Hepatic stellate cell (primary cell): ENCODE measurements at regions not wholly inside any gene's neighbourhood (a gene's known extent, or its start where the extent isn't known, plus 50 kb on each side); places are given as distances from the start of the nearest gene placed in this dataset.
A peak's percentile ranks its signal among the peaks of the same experiment; 100 is the strongest.

Experiments used
- DNase-seq: peaks from one replicate; pipeline ENCODE4 v3.0.0; 2011; ENCODE audit warnings: low spot score

DNA sequence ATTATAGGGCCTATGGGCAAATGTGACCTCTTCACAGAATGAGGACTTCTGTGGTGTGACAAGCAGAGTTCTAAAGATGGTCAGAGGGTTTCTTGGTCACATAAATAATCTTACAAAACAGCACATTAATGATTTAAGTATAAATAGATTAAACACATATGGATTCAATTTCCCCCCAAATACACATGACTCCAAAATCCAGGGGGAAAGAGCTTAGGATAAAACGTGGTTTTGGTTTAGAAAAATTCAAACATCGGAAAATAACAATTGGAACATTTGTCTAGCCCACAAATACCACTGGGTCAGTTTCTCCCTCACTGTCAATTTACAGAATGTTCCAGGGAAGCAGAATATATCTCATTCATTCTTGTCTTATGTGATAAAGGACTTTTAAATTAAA lies 283.1 kb downstream of the COG6 start:
- DNase-seq: no peak

DNA sequence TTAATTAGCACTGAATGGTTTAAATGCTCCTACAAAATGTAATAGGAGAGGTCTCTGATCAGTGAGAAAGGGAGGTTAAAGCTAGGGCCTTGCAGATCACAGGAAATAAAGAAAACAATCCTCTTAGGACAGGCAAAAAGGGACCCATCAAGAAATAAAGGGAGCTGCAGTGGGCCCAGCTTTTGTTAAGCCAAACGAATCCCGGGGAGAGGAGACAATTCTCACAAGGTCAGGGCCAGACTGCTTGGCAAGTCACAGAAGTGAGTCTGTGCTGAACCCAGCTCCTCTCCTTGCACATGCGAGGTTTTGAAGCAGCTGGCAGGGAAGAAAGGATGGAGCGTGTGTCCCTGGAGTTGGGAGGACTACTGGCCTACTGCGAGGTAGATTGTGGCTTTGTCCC lies 285.8 kb downstream of the COG6 start:
- DNase-seq: no peak

DNA sequence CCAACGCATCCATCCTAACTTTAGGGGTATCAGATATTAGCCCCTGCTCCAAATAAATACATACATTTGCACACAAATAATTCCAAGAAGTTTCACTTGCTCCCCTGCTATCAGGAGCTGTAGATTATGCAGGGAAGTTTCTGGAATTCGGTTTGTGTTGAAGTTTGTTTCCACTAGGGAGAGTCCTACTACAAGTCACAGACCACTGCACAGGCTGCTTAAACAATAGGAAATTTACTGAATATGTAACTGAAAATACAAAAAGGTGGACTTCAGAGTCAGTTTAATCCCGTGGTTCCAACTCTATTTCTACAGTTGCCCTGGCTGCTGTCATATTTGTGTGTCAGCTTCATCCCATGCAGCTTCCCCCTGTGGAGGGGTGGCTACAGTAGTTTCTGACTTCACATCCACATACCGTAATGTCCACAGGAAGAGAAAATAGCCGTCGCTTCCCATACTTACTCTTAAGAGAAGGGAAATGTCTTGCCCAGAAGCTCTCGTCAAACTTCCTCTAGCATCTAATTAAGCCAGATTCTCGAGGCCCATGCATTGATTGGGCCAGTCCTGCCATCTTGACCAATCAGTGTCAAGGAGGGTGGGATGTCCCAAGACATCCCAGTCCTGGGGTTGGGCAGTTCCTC lies 286.6 kb downstream of the COG6 start:
- no peak for DNase-seq

DNA sequence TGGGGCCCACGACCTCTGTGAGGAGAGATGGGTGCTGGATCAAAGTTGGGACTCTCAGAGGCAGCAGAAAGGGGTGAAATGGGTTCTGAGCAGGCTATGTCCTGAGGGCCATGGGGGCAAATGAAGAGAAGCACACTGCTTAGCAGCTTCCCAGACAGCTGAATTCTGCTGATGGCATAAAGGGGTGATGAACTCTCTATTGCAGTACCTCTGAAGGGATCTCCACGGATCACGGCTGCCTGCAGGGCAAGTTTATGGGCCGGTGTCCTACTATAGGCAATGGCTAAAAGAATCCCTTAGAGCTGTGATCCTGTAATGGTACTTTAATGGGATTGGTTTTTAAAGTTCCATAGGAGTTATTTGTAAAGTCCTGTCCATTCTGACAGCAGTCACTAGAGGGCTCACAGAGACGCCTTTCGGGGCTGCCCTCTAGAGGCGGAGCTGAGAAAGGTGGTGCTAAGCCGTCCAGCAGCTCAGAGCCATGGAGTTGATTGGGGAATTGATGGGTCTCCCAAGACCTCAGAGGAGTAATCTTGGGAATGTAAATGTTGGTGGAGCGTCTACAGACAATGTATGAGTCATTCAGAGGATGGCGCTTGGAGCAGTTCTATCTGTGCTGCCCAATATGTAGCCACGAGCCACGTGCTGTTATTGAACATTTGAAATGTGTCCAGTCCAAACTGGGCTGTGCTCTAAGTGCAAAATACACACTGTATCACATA lies 287.3 kb downstream of the COG6 start:
- DNase-seq: peak; percentile 56

DNA sequence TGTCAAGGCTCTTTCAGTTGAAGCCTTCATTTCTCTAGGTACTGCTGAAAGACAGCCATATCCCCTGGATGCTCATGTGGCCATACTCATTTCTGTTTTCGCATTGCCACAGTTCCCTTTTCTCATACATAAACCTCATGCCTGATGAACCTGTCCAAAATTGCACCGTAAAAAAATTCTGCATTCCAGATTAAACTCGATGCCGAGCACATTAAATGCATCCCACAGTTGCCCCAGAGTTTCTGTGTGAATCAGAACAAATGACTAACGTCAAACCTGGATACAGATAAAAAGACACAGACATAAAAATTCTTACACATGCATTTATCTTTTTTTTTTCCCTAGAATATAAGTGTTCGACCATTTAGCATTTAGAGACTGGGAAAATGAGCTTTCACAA lies 288.2 kb downstream of the COG6 start:
- no peak for DNase-seq

DNA sequence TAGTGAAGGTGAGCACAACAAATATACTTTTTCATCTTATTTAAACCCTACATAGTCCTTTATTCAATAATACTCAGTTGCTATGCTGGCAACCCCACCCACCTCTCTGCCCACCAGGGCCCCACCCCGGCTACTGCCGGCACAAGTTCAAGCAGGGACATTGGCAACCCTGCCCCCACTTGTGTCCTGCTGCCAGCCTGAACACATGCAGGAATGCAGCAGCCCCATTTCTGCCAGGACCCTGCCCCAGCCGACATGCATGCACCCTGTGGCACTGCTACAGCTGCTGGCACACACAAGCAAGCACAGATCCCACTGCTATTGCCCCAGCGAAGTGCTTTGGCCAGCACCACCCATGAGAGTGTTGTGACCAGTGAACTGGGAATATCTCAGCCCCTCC lies 289.8 kb downstream of the COG6 start:
- DNase-seq: no peak

DNA sequence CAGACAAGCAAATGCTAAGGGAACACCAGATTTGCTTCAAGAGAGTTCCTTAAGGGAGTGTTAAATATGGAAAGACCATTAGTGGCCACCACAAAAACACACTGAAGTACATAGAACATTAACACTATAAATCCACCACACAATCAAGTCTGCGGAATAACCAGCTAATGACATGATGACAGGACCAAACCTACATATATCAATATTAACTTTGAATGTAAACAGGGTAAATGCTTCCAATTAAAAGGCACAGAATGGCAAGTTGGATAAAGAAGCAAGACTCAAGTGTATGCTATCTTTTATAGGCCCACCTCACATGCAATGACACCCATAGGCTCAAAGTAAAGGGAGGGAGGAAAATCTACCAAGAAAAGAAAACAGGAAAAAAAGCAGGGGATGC lies 291.3 kb downstream of the COG6 start:
- no peak for DNase-seq

DNA sequence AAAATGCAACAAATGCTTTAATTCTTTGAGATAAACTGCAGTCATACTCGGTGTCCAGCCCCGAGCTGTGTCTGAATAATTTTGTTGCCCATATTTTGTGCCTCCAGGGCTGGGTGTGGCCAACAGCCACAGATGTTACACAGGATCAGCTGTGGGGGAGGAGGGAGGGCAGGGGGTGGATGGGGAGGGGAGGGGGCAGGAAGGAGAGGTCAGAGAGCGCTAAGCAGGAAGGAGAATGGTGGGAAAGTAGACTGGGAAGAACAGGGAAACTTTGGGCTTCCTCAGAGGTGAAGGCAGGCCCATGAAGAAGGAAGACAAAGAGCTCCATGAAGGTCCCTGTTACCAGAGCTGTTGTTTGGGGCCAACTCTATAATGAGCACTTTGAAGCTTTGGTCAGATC lies 295.8 kb downstream of the COG6 start:
- DNase-seq: no peak

DNA sequence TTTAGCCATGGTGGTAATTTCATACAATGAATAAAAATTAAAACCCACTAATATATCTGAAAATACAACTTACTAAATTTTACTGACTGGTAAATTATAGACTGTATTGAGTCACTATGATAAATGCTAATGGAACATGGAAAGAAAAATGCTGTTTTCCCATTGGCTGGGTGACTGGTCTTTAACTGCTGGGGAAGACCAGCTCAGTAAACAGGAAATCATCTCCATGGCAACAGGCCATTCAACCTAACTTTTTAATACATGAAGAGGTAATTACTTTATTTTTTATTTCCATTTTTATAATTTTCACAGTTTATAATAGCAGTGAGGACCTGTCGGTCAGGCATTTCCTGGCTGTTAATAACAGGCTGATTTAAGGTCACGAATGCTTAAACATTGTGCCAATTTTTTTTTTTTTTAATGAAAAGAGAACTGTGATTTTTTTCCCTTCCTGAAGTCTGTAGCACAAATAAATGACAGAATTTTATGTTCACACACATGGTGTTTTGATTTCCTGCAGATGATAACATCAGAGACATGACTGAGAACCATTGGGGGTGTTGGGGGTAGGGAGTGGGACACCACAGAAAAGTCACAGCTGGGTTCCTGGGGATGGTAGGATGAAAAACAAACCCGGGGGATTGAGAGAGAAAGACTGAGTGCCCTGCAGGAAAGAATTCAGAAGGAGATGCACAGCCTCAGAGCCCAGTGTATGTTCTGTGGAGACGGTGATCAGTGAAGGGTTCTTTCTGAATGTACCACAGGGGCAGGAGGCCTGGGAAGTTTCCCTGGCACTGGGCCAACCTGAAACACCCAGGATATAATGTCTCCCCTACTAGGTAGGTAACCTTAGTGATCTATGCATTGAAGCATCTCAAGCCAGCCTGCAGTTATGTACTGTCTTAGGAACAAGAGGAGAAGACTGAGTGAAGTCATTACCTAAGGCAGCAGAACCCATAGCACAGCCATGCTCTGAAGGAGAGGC lies 297.1 kb downstream of the COG6 start:
- DNase-seq: no peak

DNA sequence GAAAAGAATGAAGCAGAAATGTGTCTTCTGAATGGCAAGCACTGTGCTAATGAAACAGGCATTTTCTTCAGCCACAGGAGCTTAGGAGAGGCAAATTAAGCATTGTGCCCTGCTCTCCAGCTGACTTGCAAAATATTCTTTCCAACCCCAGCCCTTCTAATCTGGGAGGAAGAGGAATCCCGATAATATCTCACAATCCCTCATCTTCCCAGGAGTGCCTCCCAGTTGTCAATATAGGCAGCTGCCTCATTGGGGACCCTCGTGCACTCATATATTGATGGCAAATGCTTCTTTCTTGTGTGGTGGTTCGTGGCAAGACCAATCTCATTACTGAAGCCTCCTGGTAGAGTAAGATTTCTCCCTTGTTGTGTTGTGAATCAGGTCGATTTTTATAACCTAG lies 299.0 kb downstream of the COG6 start:
- no peak for DNase-seq

DNA sequence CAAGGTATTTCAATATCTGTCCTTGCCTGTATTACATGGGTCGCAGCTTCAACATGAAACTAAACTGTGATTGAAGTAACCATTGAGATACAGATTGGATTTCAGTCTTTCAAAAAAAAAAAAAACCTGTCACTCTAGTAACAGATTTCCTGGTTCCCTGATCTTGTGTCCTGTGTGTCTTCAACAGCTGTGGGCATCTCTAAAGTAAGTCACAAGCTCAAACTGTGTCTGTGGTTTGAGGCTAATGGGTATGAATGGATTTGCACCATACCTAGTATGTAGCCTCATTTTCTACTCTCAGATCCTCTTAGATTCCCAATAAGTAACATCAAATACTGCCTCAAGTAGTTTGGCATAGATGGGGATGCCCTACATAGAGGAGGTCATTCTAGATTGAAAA lies 300.1 kb downstream of the COG6 start:
- DNase-seq: no peak

DNA sequence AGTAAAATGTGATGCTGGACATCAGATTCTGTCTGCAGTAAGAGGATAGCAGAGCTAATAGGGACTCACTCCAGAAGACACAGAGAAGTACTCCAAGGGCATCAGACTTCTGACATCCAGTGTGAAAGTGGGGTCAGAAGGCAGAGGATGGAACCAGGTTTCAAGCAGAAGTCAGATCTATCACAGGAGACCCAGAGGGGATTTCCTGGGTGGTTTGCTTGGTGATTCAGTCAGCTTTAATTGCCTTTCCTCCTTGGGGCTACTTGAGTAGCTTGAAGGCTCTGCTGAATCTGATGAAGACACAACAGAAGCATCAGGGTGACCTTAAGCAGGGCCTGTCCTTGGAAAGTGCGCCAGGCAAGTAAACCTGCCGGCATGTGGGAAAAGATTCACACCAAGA lies 300.6 kb downstream of the COG6 start:
- no peak for DNase-seq

DNA sequence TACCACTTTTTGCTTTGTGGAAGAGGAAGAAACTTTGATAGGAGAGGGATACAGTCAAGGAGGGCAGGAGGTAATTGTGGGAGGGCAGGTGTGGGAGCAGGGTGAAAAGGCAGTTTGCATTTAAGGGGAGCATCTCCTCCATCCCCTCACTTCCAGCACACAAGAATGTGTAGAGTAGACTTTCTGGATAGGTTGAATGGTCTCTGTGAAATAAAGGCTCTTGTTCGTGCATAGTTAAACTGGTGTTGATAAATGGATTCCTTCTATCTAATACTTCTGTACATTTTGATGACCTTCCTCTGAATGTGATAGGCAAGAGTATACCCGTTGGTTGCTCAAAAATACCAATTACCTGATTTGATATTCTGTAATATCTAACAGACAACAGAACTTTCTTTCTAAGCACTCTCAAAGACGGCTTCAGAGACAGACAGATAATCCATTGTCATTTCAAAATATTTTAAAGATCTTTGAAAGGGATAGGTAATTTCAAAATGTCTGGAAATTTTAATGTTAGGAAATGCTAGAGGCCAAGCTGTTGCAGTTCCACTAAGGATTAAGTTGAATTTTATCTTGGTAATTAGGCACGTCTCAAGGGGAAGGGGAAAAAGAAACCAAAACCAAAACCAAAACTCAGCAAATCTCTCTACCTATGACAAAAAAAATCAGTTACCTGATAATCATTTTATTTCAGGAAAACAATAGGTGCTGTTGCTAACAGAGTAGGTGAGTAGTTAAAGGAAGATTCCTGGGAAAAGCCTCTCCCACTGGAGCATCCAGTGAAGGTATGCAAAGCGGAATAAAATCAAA lies 302.6 kb downstream of the COG6 start:
- no peak for DNase-seq

DNA sequence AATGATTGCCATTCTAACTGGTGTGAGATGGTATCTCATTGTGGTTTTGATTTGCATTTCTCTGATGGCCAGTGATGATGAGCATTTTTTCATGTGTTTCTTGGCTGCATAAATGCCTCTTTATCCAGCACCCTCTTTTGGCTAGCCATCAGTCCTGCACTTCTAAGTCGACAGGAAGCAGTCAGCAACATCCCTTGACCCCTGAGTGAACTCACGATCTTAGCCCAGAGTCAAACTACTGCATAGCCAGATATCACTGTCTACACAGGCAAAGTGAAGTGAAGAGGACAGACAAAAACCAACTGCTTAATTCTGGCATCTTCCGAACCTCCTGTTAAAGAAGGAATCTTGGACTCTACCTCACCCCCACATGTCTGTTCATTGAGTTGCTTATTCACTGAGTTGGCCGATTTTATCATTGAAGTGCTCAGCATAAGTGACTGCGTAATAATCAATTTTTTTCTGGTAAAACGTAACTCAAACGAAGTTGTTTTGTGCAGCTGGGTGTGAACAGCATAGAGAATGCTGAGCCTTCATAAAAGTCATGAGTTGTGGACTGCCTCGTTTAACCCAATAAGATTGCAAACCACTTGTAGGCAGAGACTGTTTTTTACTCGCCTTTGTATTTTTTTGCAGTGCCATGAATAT lies 304.2 kb downstream of the COG6 start:
- DNase-seq: no peak

DNA sequence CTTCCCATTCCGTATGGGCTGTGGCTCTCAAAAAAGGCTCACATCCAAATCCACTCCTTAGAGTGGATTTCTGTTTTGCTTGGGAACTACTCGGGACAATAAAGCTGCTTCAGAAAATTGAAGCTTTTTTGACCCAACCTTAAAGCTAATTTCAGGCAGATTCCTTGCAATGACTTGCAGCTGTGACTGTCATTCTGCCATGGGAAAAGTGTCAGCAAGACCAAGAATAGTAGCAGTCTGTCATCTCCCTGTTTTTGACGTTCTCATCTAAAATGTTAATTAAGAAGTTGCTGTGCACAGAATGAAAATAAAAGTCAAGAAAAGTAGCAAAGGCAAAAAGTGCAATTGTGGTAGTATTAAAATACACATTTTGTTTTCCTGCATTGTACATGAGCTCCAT lies 304.7 kb downstream of the COG6 start:
- DNase-seq: no peak

DNA sequence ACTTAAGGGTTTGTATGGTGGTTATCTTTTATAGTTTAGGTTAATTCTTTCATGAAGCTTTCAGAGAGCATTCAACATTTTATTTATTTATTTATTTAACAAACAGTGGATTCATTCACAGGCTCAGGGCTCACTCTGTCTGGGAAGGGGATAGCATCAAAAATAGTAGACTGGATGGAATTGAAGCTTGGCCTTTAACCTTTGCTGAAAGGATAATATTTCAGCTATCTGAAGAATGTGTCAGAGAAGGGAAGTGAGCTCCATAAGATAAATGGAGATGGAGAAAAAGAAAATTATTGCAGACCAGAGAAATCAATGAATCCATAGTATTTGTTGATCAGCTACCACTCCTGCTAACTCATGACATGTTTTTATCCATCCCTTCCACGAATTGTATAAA lies 305.6 kb downstream of the COG6 start:
- DNase-seq: no peak

DNA sequence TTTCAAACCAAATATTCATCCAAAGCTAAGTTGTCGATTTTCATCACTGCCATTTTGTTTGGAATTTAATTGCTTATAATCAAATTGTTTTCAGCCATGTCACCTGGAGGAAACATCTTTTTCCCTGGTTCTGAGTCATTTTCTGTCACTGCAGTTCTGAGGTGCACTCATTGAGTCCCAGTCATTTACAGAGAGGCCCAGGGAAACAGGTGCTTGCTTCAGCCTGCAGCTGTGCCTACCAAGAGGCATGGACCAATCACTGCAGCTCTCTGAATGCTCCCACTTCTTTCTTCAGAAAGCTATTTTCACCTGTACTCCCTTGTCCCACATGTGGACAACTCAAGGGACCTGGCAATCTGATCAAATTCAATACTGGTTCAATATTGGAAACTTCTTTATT lies 308.1 kb downstream of the COG6 start:
- no peak for DNase-seq

DNA sequence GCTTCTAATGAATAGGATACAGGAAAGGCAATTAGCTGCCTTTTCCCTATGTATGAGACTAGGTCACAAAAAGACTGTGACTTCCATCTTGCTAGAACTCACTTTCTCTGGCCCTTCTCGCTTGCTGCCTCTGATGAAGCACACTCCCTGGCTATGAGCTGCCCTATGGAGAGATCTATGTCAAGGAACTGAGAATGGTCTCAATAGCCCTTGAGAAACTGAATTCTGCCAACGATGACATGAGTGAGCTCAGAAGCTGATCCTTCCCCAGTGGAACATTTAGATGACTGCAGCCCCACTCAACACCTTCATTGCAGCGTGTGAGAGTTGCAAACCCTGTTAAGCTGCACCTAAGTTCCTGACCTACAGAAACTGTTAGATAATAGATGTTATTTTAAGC lies 309.8 kb downstream of the COG6 start:
- no peak for DNase-seq

DNA sequence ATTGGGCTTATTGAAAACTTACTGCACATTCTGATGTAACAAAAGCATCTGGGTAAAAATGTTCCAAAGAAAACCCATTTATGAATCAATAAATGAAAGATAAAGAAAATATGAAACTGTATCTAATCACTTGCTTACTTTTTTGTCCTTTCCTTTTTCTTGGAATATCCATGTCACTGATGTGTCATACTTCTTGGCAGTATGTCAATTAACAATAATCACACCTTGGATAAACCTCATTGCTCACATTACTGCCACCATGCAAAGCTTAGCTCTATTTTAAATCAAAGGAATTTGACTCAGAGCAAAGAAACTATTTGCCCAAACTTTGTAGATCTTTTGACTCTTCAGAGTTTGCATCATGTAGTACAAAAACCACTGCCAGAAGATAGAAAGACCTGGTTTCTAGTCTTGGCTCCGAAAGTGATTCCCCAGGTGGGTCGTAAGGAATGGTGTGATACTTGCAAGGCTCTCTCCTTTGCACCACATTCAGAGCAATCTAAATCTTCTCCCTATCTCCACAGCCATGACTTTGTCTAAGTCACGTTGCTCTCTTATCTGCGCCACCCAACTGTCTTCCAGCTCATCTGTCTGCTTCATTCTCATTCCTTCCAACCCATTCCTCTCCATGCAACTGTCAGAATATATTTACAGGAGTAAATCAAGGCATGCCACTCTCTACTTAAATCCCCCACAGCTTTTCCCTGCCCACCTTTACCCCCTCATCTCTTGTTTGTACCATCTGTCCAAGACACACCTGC lies 311.9 kb downstream of the COG6 start:
- DNase-seq: no peak

DNA sequence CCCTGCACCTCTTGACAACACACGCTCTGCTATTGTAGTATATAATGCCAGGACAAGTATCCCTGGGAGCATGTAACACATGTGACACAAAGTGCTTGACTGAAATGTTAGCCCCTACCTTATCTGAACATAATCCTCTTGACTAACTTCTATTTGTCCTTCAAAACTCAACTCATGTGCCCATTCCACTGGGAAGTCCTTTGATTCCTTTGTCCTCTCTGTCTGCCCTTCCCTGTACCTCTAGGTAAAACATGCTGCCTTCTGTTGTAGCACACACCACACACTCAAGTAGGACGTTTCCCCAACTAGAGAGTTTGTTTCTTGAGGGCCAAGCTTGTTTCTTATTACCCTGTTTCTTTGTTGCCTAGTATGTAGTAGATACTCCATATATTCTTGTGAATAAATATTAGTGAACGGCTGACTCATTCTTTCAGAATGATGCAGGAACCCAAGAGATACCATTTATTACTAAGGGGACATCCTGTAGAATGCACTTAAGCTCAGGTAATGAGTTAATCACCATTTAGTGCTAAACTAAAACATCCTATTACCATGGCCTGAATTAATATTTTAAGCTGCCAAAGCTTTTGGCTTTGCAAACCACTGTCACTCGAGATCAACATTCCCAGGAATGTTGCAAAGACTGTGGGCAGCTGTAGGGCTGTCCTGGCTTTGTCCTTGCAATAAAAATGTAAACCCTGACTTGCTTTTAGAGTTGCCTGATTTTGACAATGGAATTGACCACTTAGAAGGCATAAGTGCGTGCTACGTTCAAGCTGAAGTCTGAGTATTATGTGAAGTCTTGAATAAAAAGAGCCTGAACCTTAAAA lies 313.4 kb downstream of the COG6 start:
- no peak for DNase-seq
